GM23338 (cell line): ENCODE measurements at regions not wholly inside any gene's neighbourhood (a gene's known extent, or its start where the extent isn't known, plus 50 kb on each side); places are given as distances from the start of the nearest gene placed in this dataset.

Experiments used
- ATAC-seq: fragments of 200-7000 bp; cut with Tn5 transposase; 3 replicates; pipeline ENCODE4 v1.9.1; 2020
- DNase-seq: peaks from one replicate; pipeline ENCODE4 v3.0.0-alpha.2; 2015; ENCODE audit warnings: low spot score
- H2AFZ ChIP-seq: fragments of 200-600 bp; sonication (generic); 2 replicates; pipeline ENCODE4 v1.8.0; 2016; ENCODE audit warnings: antibody characterized with exemption, mild to moderate bottlenecking, moderate library complexity
- H3F3A ChIP-seq: fragments of 200-600 bp; sonication (generic); replicated peaks from 2 replicates; pipeline ENCODE4 v1.8.0; 2017; ENCODE audit warnings: antibody characterized with exemption, mixed run types, low read depth
- H3K27ac ChIP-seq: fragments of 200-600 bp; sonication (generic); 2 replicates; pipeline ENCODE4 v1.6.1; 2016; ENCODE audit warnings: low read depth
- H3K27me3 ChIP-seq: fragments of 200-600 bp; sonication (generic); 2 replicates; pipeline ENCODE4 v1.8.0; 2016; ENCODE audit warnings: mild to moderate bottlenecking, mixed run types, moderate library complexity; ENCODE audit not compliant: insufficient read depth
- H3K36me3 ChIP-seq: fragments of 200-600 bp; sonication (generic); 2 replicates; pipeline ENCODE4 v1.8.0; 2016; ENCODE audit warnings: mild to moderate bottlenecking; ENCODE audit not compliant: insufficient read depth
- H3K4me1 ChIP-seq: fragments of 200-600 bp; sonication (generic); 2 replicates; pipeline ENCODE4 v1.8.0; 2016; ENCODE audit warnings: mild to moderate bottlenecking, moderate library complexity; ENCODE audit not compliant: insufficient read depth
- H3K4me2 ChIP-seq: fragments of 200-600 bp; sonication (generic); 2 replicates; pipeline ENCODE4 v1.7.1; 2017; ENCODE audit warnings: mixed run types
- H3K4me3 ChIP-seq: fragments of 200-600 bp; sonication (generic); 2 replicates; pipeline ENCODE4 v1.6.1; 2016; ENCODE audit warnings: mixed run types
- H3K79me2 ChIP-seq: fragments of 200-600 bp; sonication (generic); replicated peaks from 2 replicates; pipeline ENCODE4 v1.8.0; 2017; ENCODE audit warnings: mild to moderate bottlenecking; ENCODE audit not compliant: insufficient read depth
- H3K9me2 ChIP-seq: fragments of 200-600 bp; sonication (generic); 2 replicates; pipeline ENCODE4 v1.8.0; 2017; ENCODE audit not compliant: insufficient read depth
- H4K20me1 ChIP-seq: fragments of 200-600 bp; sonication (generic); replicated peaks from 2 replicates; pipeline ENCODE4 v1.8.0; 2017; ENCODE audit warnings: mild to moderate bottlenecking; ENCODE audit not compliant: insufficient read depth
- H3K27ac Mint-ChIP-seq: 2 replicates; pipeline ENCODE4 v1.8.0; 2020; ENCODE audit warnings: inconsistent platforms, mild to moderate bottlenecking, moderate library complexity, mixed read lengths
- H3K27me3 Mint-ChIP-seq: 3 replicates; pipeline ENCODE4 v1.8.0; 2022; ENCODE audit warnings: low read depth, mild to moderate bottlenecking, moderate library complexity, mixed read lengths, inconsistent platforms; ENCODE audit not compliant: insufficient read depth, poor library complexity
- H3K36me3 Mint-ChIP-seq: 3 replicates; pipeline ENCODE4 v1.8.0; 2021; ENCODE audit warnings: low read depth, mild to moderate bottlenecking, inconsistent platforms, moderate library complexity, mixed read lengths
- H3K4me1 Mint-ChIP-seq: 3 replicates; pipeline ENCODE4 v1.8.0; 2020; ENCODE audit warnings: mild to moderate bottlenecking, inconsistent platforms, mixed read lengths
- H3K4me3 Mint-ChIP-seq: 3 replicates; pipeline ENCODE4 v1.8.0; 2021; ENCODE audit warnings: moderate library complexity, mild to moderate bottlenecking, inconsistent platforms, mixed read lengths
- H3K9me3 Mint-ChIP-seq: 3 replicates; pipeline ENCODE4 v1.8.0; 2020; ENCODE audit warnings: moderate library complexity, mild to moderate bottlenecking, inconsistent platforms, mixed read lengths
- CREB1 ChIP-seq: fragments of 250-450 bp; sonication (Bioruptor Pico); IDR thresholded peaks from 2 replicates; pipeline ENCODE4 v1.5.0; 2020; ENCODE audit warnings: low read depth, mild to moderate bottlenecking, moderate library complexity
- ETS1 ChIP-seq: IDR thresholded peaks from 2 replicates; pipeline ENCODE4 v1.6.1; 2016; ENCODE audit warnings: antibody characterized with exemption
- EZH2 ChIP-seq: fragments of 200-600 bp; sonication (generic); IDR thresholded peaks from one replicate; pipeline ENCODE4 v1.8.0; 2017; ENCODE audit warnings: antibody characterized with exemption, mild to moderate bottlenecking, low read depth; ENCODE audit not compliant: unreplicated experiment
- EZH2phosphoT487 ChIP-seq: fragments of 200-600 bp; sonication (generic); IDR thresholded peaks from one replicate; pipeline ENCODE4 v1.8.1; 2018; ENCODE audit warnings: antibody characterized with exemption; ENCODE audit not compliant: unreplicated experiment
- JUNB ChIP-seq: IDR thresholded peaks from one replicate; pipeline ENCODE4 v1.6.1; 2016; ENCODE audit warnings: antibody characterized with exemption; ENCODE audit not compliant: unreplicated experiment
- STAT1 ChIP-seq: IDR thresholded peaks from one replicate; pipeline ENCODE4 v1.6.1; 2016; ENCODE audit warnings: antibody characterized with exemption; ENCODE audit not compliant: unreplicated experiment
- ZNF114 ChIP-seq: fragments of 250-450 bp; sonication (Bioruptor Pico); IDR thresholded peaks from 2 replicates; pipeline ENCODE4 v1.5.0; 2020; ENCODE audit warnings: mild to moderate bottlenecking, moderate library complexity
- ZNF462 ChIP-seq: fragments of 250-450 bp; sonication (Bioruptor Pico); IDR thresholded peaks from 2 replicates; pipeline ENCODE4 v1.5.0; 2020; ENCODE audit warnings: mild to moderate bottlenecking, moderate library complexity

DNA sequence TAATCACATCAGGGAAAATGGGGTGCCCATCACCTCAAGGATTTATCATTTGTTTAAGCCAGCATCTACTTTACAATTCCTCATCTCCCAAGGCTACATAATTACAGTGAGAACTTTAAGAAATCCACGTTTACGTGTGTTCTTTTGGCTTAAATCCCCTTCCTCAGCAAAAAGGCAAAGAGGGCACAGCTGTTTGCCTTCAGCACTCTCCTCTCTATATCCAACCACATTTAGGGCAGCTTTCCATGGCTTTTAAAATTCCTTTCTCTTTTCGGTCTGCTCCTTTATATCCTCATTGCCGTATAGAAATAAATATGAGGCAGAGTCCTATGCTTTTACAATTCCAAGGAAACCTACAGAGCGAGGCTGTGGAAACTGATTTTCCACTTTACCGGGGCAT lies 175.9 kb downstream of the EMP1 start (continued):
- no peak for TF ChIP-seq ZNF462 (CRISPR knock-in tag)
- TF ChIP-seq EZH2phosphoT487: no peak
- no peak for TF ChIP-seq JUNB
- no peak for TF ChIP-seq ZNF114
- TF ChIP-seq CREB1: no peak
- TF ChIP-seq STAT1: no peak
- no peak for TF ChIP-seq EZH2
- TF ChIP-seq ETS1: no peak

- H3K4me2 ChIP-seq: no peak overlapping the region
- no peaks in the 10 kb centered on the region for H4K20me1 ChIP-seq
- no peak overlapping the region for H3K27ac ChIP-seq
- no peaks in the 10 kb centered on the region for H3K4me1 ChIP-seq
- H3K79me2 ChIP-seq: no peaks in the 10 kb centered on the region
- no peak overlapping the region for H3K27ac Mint-ChIP-seq
- H3K4me1 Mint-ChIP-seq: peaks cover 2% of the 10 kb centered on the region; the same call in 2 of the 3 replicates
- H3F3A ChIP-seq: no peaks in the 10 kb centered on the region
- H2AFZ ChIP-seq: no peak overlapping the region
- no peaks in the 10 kb centered on the region for H3K36me3 ChIP-seq
- no peak overlapping the region for H3K4me3 Mint-ChIP-seq
- ATAC-seq (no peak), DNase-seq (no peak)
- peaks cover 26% of the 10 kb centered on the region; the same call in 1 of the 2 replicates for H3K9me2 ChIP-seq
- TF ChIP-seq ZNF114: no peak
- no peak for TF ChIP-seq CREB1
- no peak for TF ChIP-seq ZNF462 (CRISPR knock-in tag)
- TF ChIP-seq ETS1: no peak
- no peaks in the 10 kb centered on the region for H3K9me3 Mint-ChIP-seq
- no peaks in the 10 kb centered on the region for H3K27me3 ChIP-seq
- H3K4me3 ChIP-seq: no peak overlapping the region
- peaks cover 2% of the 10 kb centered on the region for H3K27me3 Mint-ChIP-seq
- no peaks in the 10 kb centered on the region for H3K36me3 Mint-ChIP-seq
Observed at GRCh38 chr12:13371797-13372196, 175.3 kb downstream of the EMP1 start.
